Mucosa of descending colon (tissue), 3 donors: ENCODE measurements at regions not wholly inside any gene's neighbourhood (a gene's known extent, or its start where the extent isn't known, plus 50 kb on each side); places are given as distances from the start of the nearest gene placed in this dataset.

Source experiments
- ATAC-seq: fragments of 200-7000 bp; cut with Tn5 transposase; one replicate; pipeline ENCODE4 v1.9.1; 2020; ENCODE audit warnings: mild to moderate bottlenecking, moderate library complexity
- DNase-seq, 3 donors: peaks; one replicate each; pipeline ENCODE4 v3.0.0-alpha.2; 2020
- H3K36me3 ChIP-seq: fragments of 200-600 bp; one replicate; pipeline ENCODE4 v1.8.0; 2021; ENCODE audit warnings: low read depth, mild to moderate bottlenecking
- H3K4me1 ChIP-seq: fragments of 200-600 bp; one replicate; pipeline ENCODE4 v1.8.0; 2021; ENCODE audit warnings: low read depth, mild to moderate bottlenecking
- H3K4me3 ChIP-seq: fragments of 200-600 bp; one replicate; pipeline ENCODE4 v1.8.0; 2021; ENCODE audit warnings: mild to moderate bottlenecking
- H3K9me3 ChIP-seq: fragments of 200-600 bp; one replicate; pipeline ENCODE4 v1.8.0; 2021; ENCODE audit warnings: mild to moderate bottlenecking
- CTCF ChIP-seq: fragments of 200-600 bp; IDR thresholded peaks from one replicate; pipeline ENCODE4 v1.8.0; 2022; ENCODE audit warnings: antibody characterized with exemption, mild to moderate bottlenecking
- intact Hi-C, 2 donors: fragments of 100-400 bp; cut with DNase I in 1 of 2; cut with micrococcal nuclease in 1 of 2; formaldehyde crosslinking; loops; one replicate each; pipeline versions ENCODE4 v1.11.0 to v1.11.1; 2022; cut with DNase I, micrococcal nuclease
- donor health status: DM: no; HTN: no; CAD: no; lungs with moderate emphysema.
- donor health status: DM: no; HTN: no; CAD: no.
- donor health status: DM: no; HTN: yes; CAD: no.

- intact Hi-C loops, result no loop called here
- no peak for TF ChIP-seq CTCF
- H3K36me3 ChIP-seq, result no peaks in the 10 kb centered on the region
- no peak overlapping the region for H3K4me3 ChIP-seq
- no peaks in the 10 kb centered on the region for H3K4me1 ChIP-seq
- DNase-seq, result no peak
- H3K9me3 ChIP-seq, result no peaks in the 10 kb centered on the region
- no peak for ATAC-seq
Measured at GRCh38 chr2:235350234-235350633, 143.6 kb upstream of the AGAP1 start.

- no peak for ATAC-seq
- Histone ChIP-seq H3K4me1 (no peaks in the 10 kb centered on the region), H3K4me3 (no peak overlapping the region), H3K36me3 (no peaks in the 10 kb centered on the region), H3K9me3 (no peaks in the 10 kb centered on the region)
- TF ChIP-seq CTCF, result no peak
- intact Hi-C loops, result no loop called here
- DNase-seq, result no peak
Measured at GRCh38 chr2:235352541-235352940, 141.3 kb upstream of the AGAP1 start.

GRCh38 chr2:235357881-235358280, 136.0 kb upstream of the AGAP1 start:
- Histone ChIP-seq H3K9me3 (no peaks in the 10 kb centered on the region), H3K4me1 (no peaks in the 10 kb centered on the region), H3K36me3 (no peaks in the 10 kb centered on the region), H3K4me3 (no peak overlapping the region)
- intact Hi-C loops, result no loop called here
- ATAC-seq (no peak), DNase-seq (no peak)
- TF ChIP-seq CTCF, result no peak

- intact Hi-C loops, result no loop called here
- no peak for TF ChIP-seq CTCF
- Histone ChIP-seq H3K36me3 (no peaks in the 10 kb centered on the region), H3K4me3 (no peak overlapping the region), H3K9me3 (no peaks in the 10 kb centered on the region), H3K4me1 (no peaks in the 10 kb centered on the region)
- ATAC-seq (no peak), DNase-seq (no peak)
Measured at GRCh38 chr2:235358981-235359471, 134.8 kb upstream of the AGAP1 start.

- Histone ChIP-seq H3K9me3 (no peaks in the 10 kb centered on the region), H3K4me1 (no peaks in the 10 kb centered on the region), H3K36me3 (no peaks in the 10 kb centered on the region), H3K4me3 (no peak overlapping the region)
- intact Hi-C loops, result no loop called here
- no peak for TF ChIP-seq CTCF
- no peak for ATAC-seq
- DNase-seq, result no peak
Measured at GRCh38 chr2:235360446-235360845, 133.4 kb upstream of the AGAP1 start.

GRCh38 chr2:235365743-235366142, 128.1 kb upstream of the AGAP1 start:
- DNase-seq (no peak), ATAC-seq (no peak)
- Histone ChIP-seq H3K4me3 (no peak overlapping the region), H3K4me1 (no peaks in the 10 kb centered on the region), H3K9me3 (no peaks in the 10 kb centered on the region), H3K36me3 (no peaks in the 10 kb centered on the region)
- intact Hi-C loops, result no loop called here
- no peak for TF ChIP-seq CTCF
